IMR-90 (cell line): ENCODE measurements at regions not wholly inside any gene's neighbourhood (a gene's known extent, or its start where the extent isn't known, plus 50 kb on each side); places are given as distances from the start of the nearest gene placed in this dataset.

Experiments used
- ATAC-seq: fragments of 200-7000 bp; cut with Tn5 transposase; 2 replicates; pipeline ENCODE4 v1.9.1; 2020; ENCODE audit warnings: low read depth, mild to moderate bottlenecking, moderate library complexity
- BruUV-seq: library from RNA; stranded (reverse); fragments of 400-500 nt; replicated peaks from 2 replicates; lab custom pipeline; 2021; lab: Mats Ljungman, UMichigan
- CTCF ChIA-PET: fragments of 300-600 bp; formaldehyde crosslinking; extraction: SDS; loops from one replicate; lab custom pipeline; 2021; ENCODE audit warnings: antibody characterized with exemption; lab: Yijun Ruan, JAX
- POLR2A ChIA-PET: fragments of 300-600 bp; sonication (Branson Sonifier 250); formaldehyde crosslinking; loops from one replicate; lab custom pipeline; 2022; ENCODE audit warnings: antibody characterized with exemption; ENCODE audit not compliant: unreplicated experiment; lab: Charles Lee
- DNase-seq: peaks from one replicate; pipeline ENCODE4 v3.0.0; 2013
- H2AFZ ChIP-seq: replicated peaks from 2 replicates; pipeline ENCODE3; 2013; ENCODE audit warnings: low read length, mild to moderate bottlenecking; ENCODE audit not compliant: poor library complexity
- H2AK5ac ChIP-seq: 2 replicates; pipeline ENCODE4 v1.6.1; 2013; ENCODE audit warnings: low read depth, low read length, inconsistent platforms
- H2AK9ac ChIP-seq: replicated peaks from 2 replicates; pipeline ENCODE3; 2013; ENCODE audit warnings: mild to moderate bottlenecking, low read depth, low read length, moderate library complexity; ENCODE audit not compliant: poor library complexity
- H2BK120ac ChIP-seq: 2 replicates; pipeline ENCODE4 v1.6.1; 2013; ENCODE audit warnings: low read depth, low read length, inconsistent platforms
- H2BK15ac ChIP-seq: 3 replicates; pipeline ENCODE4 v1.6.1; 2013; ENCODE audit warnings: low read depth, low read length, inconsistent platforms
- H2BK20ac ChIP-seq: 2 replicates; pipeline ENCODE4 v1.6.1; 2013; ENCODE audit warnings: low read depth, mild to moderate bottlenecking, inconsistent platforms, low read length, moderate library complexity
- H2BK5ac ChIP-seq: 2 replicates; pipeline ENCODE4 v1.6.1; 2013; ENCODE audit warnings: mild to moderate bottlenecking, low read depth, low read length, inconsistent platforms; ENCODE audit not compliant: poor library complexity, severe bottlenecking
- H3K14ac ChIP-seq: replicated peaks from 2 replicates; pipeline ENCODE4 v1.6.1; 2013; ENCODE audit warnings: low read depth, low read length, inconsistent platforms
- H3K18ac ChIP-seq: 2 replicates; pipeline ENCODE4 v1.6.1; 2013; ENCODE audit warnings: low read depth, low read length, control low read depth
- H3K23ac ChIP-seq: 2 replicates; pipeline ENCODE4 v1.6.1; 2013; ENCODE audit warnings: low read depth, low read length, inconsistent platforms
- H3K27ac ChIP-seq: 2 replicates; pipeline ENCODE4 v1.5.1; 2013; ENCODE audit warnings: mild to moderate bottlenecking, control low read depth, low read length; ENCODE audit not compliant: insufficient read depth
- H3K27me3 ChIP-seq: 2 replicates; pipeline ENCODE4 v1.6.1; 2013; ENCODE audit warnings: low read length; ENCODE audit not compliant: control insufficient read depth, insufficient read depth
- H3K36me3 ChIP-seq: 2 replicates; pipeline ENCODE4 v1.6.1; 2013; ENCODE audit warnings: low read length, mixed read lengths; ENCODE audit not compliant: control insufficient read depth, insufficient read depth
- H3K4ac ChIP-seq: 2 replicates; pipeline ENCODE4 v1.6.1; 2013; ENCODE audit warnings: low read depth, low read length, inconsistent platforms
- H3K4me1 ChIP-seq: 2 replicates; pipeline ENCODE4 v1.6.1; 2013; ENCODE audit warnings: low read length, mixed read lengths; ENCODE audit not compliant: control insufficient read depth, insufficient read depth
- H3K4me2 ChIP-seq: 2 replicates; pipeline ENCODE4 v1.6.1; 2013; ENCODE audit warnings: low read depth, mild to moderate bottlenecking, control low read depth, low read length, moderate library complexity
- H3K4me3 ChIP-seq: 2 replicates; pipeline ENCODE4 v1.5.1; 2013; ENCODE audit warnings: low read depth, mild to moderate bottlenecking, control low read depth, low read length, moderate library complexity; ENCODE audit not compliant: insufficient read depth
- H3K56ac ChIP-seq: 2 replicates; pipeline ENCODE4 v1.6.1; 2013; ENCODE audit warnings: low read length, inconsistent platforms; ENCODE audit not compliant: insufficient read depth; ENCODE audit errors: extremely low read depth
- H3K79me1 ChIP-seq, 2 experiments: 2 replicates each; pipeline ENCODE4 v1.6.1; 2013; ENCODE audit warnings: low read length in 2 of 2, inconsistent platforms in 1 of 2, low read depth in 1 of 2
- H3K9ac ChIP-seq: 2 replicates; pipeline ENCODE4 v1.6.1; 2013; ENCODE audit warnings: low read depth, low read length, control low read depth
- H3K9me1 ChIP-seq: 2 replicates; pipeline ENCODE4 v1.6.1; 2013; ENCODE audit warnings: low read length, inconsistent platforms; ENCODE audit not compliant: insufficient read depth
- H3K9me3 ChIP-seq: 2 replicates; pipeline ENCODE4 v1.6.1; 2013; ENCODE audit warnings: low read length; ENCODE audit not compliant: control insufficient read depth, insufficient read depth
- H4K20me1 ChIP-seq: 2 replicates; pipeline ENCODE4 v1.6.1; 2013; ENCODE audit warnings: low read length, inconsistent platforms; ENCODE audit not compliant: insufficient read depth
- H4K5ac ChIP-seq: 2 replicates; pipeline ENCODE4 v1.6.1; 2013; ENCODE audit warnings: mild to moderate bottlenecking, low read depth, low read length, control low read depth
- H4K8ac ChIP-seq, 2 experiments: 2 replicates each; pipeline ENCODE4 v1.6.1; 2013; ENCODE audit warnings: low read depth in 2 of 2, low read length in 2 of 2, control low read depth in 1 of 2, inconsistent platforms in 1 of 2
- H4K91ac ChIP-seq: 2 replicates; pipeline ENCODE4 v1.6.1; 2013; ENCODE audit warnings: low read depth, low read length, inconsistent platforms; ENCODE audit not compliant: insufficient read depth
- BHLHE40 ChIP-seq: fragments of 150-350 bp; IDR thresholded peaks from 2 replicates; pipeline ENCODE4 v1.6.1; 2016; ENCODE audit warnings: mild to moderate bottlenecking, low read depth, low read length
- CEBPB ChIP-seq: IDR thresholded peaks from 2 replicates; pipeline ENCODE4 v1.6.1; 2012; ENCODE audit warnings: low read depth, low read length, improper control_type of control experiment
- CHD1 ChIP-seq: IDR thresholded peaks from 2 replicates; pipeline ENCODE4 v1.6.1; 2012; ENCODE audit warnings: low read depth, low read length, improper control_type of control experiment
- MAFK ChIP-seq: IDR thresholded peaks from 2 replicates; pipeline ENCODE4 v1.6.1; 2012; ENCODE audit warnings: low read depth, low read length, improper control_type of control experiment
- MAZ ChIP-seq: IDR thresholded peaks from 2 replicates; pipeline ENCODE4 v1.6.1; 2012; ENCODE audit warnings: low read depth, mild to moderate bottlenecking, low read length, improper control_type of control experiment, moderate library complexity, borderline replicate concordance
- MXI1 ChIP-seq: IDR thresholded peaks from 2 replicates; pipeline ENCODE4 v1.6.1; 2012; ENCODE audit warnings: low read depth, mild to moderate bottlenecking, low read length, moderate library complexity, borderline replicate concordance
- NFE2L2 ChIP-seq: fragments of 150-350 bp; IDR thresholded peaks from 2 replicates; pipeline ENCODE4 v1.6.1; 2016; ENCODE audit warnings: low read depth, mild to moderate bottlenecking, low read length
- RCOR1 ChIP-seq: IDR thresholded peaks from 2 replicates; pipeline ENCODE4 v1.6.1; 2012; ENCODE audit warnings: mild to moderate bottlenecking, low read length, improper control_type of control experiment; ENCODE audit not compliant: insufficient replicate concordance
- RFX5 ChIP-seq: IDR thresholded peaks from 2 replicates; pipeline ENCODE4 v1.8.0; 2012; ENCODE audit warnings: low read depth, mild to moderate bottlenecking, low read length, moderate library complexity
- whole genome bisulfite sequencing, 2 experiments: methylation state at CpG; one replicate each; pipeline versions ENCODE4 v1.1.5 to v1.1.7; 2013; ENCODE audit warnings: missing lambda C conversion rate in 2 of 2; ENCODE audit not compliant: insufficient read length in 1 of 2; ENCODE audit errors: extremely low coverage in 2 of 2; 5-methylcytosine and 5-hydroxymethylcytosine counted together
- dilution Hi-C: fragments of 300-500 bp; cut with HindIII; formaldehyde crosslinking; loops from one replicate; pipeline ENCODE4 v1.14.3; 2018; ENCODE audit warnings: low sequenced_read_pairs; ENCODE audit not compliant: unreplicated experiment
- in situ Hi-C: fragments of 300-500 bp; cut with MboI; formaldehyde crosslinking; loops from 3 replicates; pipeline ENCODE4 v1.14.3; 2019; ENCODE audit warnings: low sequenced_read_pairs, inconsistent platforms, mixed read lengths
- intact Hi-C: fragments of 100-400 bp; cut with micrococcal nuclease; formaldehyde crosslinking; loops from 2 replicates; pipeline ENCODE4 v1.10.0; 2022
- TF ChIP-seq, protein P1 (sequence below): fragments of 150-350 bp; IDR thresholded peaks from 2 replicates; pipeline ENCODE4 v1.6.1; 2016; ENCODE audit warnings: low read depth, mild to moderate bottlenecking, low read length, moderate library complexity, borderline replicate concordance
- TF ChIP-seq, protein P2 (sequence below): conservative IDR thresholded peaks from 2 replicates; pipeline ENCODE4 v1.5.1; 2012; ENCODE audit warnings: mild to moderate bottlenecking, low read depth, low read length, improper control_type of control experiment

DNA sequence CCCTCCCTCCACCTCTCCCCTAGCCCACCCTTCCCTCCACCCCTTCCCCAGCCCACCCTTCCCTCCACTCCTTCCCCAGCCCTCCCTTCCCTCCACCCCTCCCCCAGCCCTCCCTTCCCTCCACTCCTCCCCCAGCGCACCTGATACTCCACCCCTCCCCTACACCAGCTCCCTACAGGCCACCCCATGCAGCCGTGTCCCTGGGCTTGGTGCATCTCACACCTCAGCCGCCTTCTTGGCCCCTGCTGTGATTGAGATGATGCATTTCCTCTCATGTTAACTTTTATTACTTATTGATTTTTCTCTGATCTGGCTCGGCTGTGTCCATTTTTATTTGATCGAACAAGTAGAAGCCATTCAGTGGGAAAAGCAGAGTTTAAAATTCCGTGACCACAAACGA lies 243.8 kb downstream of the MATN1 start:
- no peaks in the 10 kb centered on the region for H3K79me1 ChIP-seq
- no peaks in the 10 kb centered on the region for H3K36me3 ChIP-seq
- dilution Hi-C loops, result no loop called here
- intact Hi-C loops, result no loop called here
- ChIA-PET CTCF (no interaction called here), POLR2A (no interaction called here)
- no peaks in the 10 kb centered on the region for H3K27me3 ChIP-seq
- H2AK5ac ChIP-seq, result no peak overlapping the region
- H2BK120ac ChIP-seq, result no peak overlapping the region
- TF ChIP-seq MAFK, result no peak
- no peak for TF ChIP-seq MAZ
- TF ChIP-seq, protein P1, sequence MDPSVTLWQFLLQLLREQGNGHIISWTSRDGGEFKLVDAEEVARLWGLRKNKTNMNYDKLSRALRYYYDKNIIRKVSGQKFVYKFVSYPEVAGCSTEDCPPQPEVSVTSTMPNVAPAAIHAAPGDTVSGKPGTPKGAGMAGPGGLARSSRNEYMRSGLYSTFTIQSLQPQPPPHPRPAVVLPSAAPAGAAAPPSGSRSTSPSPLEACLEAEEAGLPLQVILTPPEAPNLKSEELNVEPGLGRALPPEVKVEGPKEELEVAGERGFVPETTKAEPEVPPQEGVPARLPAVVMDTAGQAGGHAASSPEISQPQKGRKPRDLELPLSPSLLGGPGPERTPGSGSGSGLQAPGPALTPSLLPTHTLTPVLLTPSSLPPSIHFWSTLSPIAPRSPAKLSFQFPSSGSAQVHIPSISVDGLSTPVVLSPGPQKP, result no peak
- TF ChIP-seq CHD1, result no peak
- no peak for TF ChIP-seq NFE2L2
- TF ChIP-seq, protein P2, sequence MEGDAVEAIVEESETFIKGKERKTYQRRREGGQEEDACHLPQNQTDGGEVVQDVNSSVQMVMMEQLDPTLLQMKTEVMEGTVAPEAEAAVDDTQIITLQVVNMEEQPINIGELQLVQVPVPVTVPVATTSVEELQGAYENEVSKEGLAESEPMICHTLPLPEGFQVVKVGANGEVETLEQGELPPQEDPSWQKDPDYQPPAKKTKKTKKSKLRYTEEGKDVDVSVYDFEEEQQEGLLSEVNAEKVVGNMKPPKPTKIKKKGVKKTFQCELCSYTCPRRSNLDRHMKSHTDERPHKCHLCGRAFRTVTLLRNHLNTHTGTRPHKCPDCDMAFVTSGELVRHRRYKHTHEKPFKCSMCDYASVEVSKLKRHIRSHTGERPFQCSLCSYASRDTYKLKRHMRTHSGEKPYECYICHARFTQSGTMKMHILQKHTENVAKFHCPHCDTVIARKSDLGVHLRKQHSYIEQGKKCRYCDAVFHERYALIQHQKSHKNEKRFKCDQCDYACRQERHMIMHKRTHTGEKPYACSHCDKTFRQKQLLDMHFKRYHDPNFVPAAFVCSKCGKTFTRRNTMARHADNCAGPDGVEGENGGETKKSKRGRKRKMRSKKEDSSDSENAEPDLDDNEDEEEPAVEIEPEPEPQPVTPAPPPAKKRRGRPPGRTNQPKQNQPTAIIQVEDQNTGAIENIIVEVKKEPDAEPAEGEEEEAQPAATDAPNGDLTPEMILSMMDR, result no peak
- TF ChIP-seq MXI1, result no peak
- no peak for TF ChIP-seq RCOR1
- no peak for TF ChIP-seq RFX5
- no peak for TF ChIP-seq CEBPB
- no peak for TF ChIP-seq BHLHE40
- H4K91ac ChIP-seq, result no peak overlapping the region
- no peak overlapping the region for H3K4me3 ChIP-seq
- no peak overlapping the region for H3K9ac ChIP-seq
- ATAC-seq (no peak), DNase-seq (no peak)
- no peak overlapping the region for H3K18ac ChIP-seq
- H2AK9ac ChIP-seq, result no peak overlapping the region
- peaks cover 26% of the 10 kb centered on the region for H3K9me3 ChIP-seq
- no CpG with 5 or more reads among the region's 7 CpGs for WGBS, 2 experiments
- no peak overlapping the region for H3K27ac ChIP-seq
- no peak overlapping the region for H2BK15ac ChIP-seq
- H3K4me2 ChIP-seq, result no peak overlapping the region
- H3K14ac ChIP-seq, result no peak overlapping the region
- no peaks in the 10 kb centered on the region for H3K4me1 ChIP-seq
- H3K23ac ChIP-seq, result no peak overlapping the region
- H4K20me1 ChIP-seq, result no peaks in the 10 kb centered on the region
- H2BK20ac ChIP-seq, result no peak overlapping the region
- BruUV-seq, result no TSS peak
- H3K56ac ChIP-seq, result no peak overlapping the region
- no peaks in the 10 kb centered on the region for H3K9me1 ChIP-seq
- H4K5ac ChIP-seq, result no peak overlapping the region
- H3K4ac ChIP-seq, result no peak overlapping the region
- no peak overlapping the region for H4K8ac ChIP-seq
- H2BK5ac ChIP-seq, result no peak overlapping the region
- in situ Hi-C loops, result no loop called here
- no peak overlapping the region for H2AFZ ChIP-seq
